ENCODE measurements at regions not wholly inside any gene's neighbourhood (a gene's known extent, or its start where the extent isn't known, plus 50 kb on each side); places are given as distances from the start of the nearest gene placed in this dataset.

DNA sequence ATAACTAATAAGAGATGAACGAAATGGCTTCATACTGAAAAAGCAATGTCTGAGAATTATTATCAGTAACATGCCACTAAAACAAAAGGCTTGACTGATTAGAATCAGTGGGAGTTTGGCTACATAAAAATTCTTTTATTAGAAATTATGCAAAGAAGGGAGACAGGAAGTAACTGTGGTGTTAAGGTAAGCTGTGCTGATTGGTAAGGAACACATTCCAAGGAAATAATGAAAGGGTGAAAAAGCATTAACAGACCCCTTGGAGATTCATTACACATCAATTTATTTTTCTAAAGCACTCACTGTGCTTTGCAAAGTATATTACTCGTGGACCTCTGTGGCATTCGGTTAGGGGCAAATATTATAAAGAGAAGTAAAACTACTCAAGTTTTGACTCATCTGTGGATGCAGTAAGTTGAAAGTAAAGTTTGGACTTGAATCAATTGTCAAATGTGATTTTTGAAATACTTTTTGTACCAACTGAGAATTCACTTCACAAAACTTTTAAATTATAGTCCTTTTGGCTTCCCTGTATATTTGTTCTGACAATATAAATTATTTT is 176.1 kb upstream of the ZPLD1 start:
- TF ChIP-seq POLR2A (IDR thresholded peaks at IDR 0.05), result no peak
- TF ChIP-seq, protein P1, sequence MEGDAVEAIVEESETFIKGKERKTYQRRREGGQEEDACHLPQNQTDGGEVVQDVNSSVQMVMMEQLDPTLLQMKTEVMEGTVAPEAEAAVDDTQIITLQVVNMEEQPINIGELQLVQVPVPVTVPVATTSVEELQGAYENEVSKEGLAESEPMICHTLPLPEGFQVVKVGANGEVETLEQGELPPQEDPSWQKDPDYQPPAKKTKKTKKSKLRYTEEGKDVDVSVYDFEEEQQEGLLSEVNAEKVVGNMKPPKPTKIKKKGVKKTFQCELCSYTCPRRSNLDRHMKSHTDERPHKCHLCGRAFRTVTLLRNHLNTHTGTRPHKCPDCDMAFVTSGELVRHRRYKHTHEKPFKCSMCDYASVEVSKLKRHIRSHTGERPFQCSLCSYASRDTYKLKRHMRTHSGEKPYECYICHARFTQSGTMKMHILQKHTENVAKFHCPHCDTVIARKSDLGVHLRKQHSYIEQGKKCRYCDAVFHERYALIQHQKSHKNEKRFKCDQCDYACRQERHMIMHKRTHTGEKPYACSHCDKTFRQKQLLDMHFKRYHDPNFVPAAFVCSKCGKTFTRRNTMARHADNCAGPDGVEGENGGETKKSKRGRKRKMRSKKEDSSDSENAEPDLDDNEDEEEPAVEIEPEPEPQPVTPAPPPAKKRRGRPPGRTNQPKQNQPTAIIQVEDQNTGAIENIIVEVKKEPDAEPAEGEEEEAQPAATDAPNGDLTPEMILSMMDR (IDR thresholded peaks at IDR 0.05), result no peak
